A673 (cell line): ENCODE measurements at regions not wholly inside any gene's neighbourhood (a gene's known extent, or its start where the extent isn't known, plus 50 kb on each side); places are given as distances from the start of the nearest gene placed in this dataset.

Experiments
- EZH2 ChIP-seq: fragments of 200-600 bp; sonication (generic); IDR thresholded peaks from 2 replicates; pipeline ENCODE4 v1.6.1; 2017; ENCODE audit warnings: borderline replicate concordance, low read depth, mild to moderate bottlenecking, mixed read lengths, antibody characterized with exemption, low read length; ENCODE audit not compliant: poor library complexity, severe bottlenecking
- TF ChIP-seq, protein P1 (sequence below): fragments of 300-800, 200-600 bp; sonication (generic); conservative IDR thresholded peaks from 2 replicates; pipeline ENCODE4 v1.5.1; 2017; ENCODE audit warnings: low read depth, mild to moderate bottlenecking, antibody characterized with exemption, low read length, moderate library complexity, mixed read lengths

DNA sequence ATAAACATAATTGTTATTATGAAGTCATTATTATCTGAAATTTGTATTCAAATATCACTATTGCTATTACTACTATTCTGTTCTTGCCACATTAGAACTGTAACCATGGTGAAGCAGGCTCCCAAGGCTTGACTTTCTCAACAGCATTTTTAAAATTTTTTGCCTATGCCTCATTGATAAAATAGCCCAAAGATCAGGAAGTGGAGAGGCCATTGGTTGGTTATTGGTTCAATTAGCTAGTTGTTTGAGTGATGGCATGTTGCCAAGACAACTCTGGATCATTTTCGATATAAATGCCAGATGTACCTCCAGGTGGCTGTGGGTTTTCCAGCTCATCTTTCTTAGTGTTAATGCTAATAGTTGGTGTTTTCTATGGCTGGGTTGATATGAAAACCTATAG is 513.5 kb downstream of the TRIB2 start:
- TF ChIP-seq, protein P1, sequence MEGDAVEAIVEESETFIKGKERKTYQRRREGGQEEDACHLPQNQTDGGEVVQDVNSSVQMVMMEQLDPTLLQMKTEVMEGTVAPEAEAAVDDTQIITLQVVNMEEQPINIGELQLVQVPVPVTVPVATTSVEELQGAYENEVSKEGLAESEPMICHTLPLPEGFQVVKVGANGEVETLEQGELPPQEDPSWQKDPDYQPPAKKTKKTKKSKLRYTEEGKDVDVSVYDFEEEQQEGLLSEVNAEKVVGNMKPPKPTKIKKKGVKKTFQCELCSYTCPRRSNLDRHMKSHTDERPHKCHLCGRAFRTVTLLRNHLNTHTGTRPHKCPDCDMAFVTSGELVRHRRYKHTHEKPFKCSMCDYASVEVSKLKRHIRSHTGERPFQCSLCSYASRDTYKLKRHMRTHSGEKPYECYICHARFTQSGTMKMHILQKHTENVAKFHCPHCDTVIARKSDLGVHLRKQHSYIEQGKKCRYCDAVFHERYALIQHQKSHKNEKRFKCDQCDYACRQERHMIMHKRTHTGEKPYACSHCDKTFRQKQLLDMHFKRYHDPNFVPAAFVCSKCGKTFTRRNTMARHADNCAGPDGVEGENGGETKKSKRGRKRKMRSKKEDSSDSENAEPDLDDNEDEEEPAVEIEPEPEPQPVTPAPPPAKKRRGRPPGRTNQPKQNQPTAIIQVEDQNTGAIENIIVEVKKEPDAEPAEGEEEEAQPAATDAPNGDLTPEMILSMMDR = no peak
- no peak for TF ChIP-seq EZH2
